ENCODE measurements at regions not wholly inside any gene's neighbourhood (a gene's known extent, or its start where the extent isn't known, plus 50 kb on each side); places are given as distances from the start of the nearest gene placed in this dataset.
A peak's percentile ranks its signal among the peaks of the same experiment; 100 is the strongest.

- Histone ChIP-seq H3K27me3 (no peaks in the 10 kb centered on the region), H3K36me3 (replicated peaks; ENCODE audit: insufficient read depth, low read depth) (no peaks in the 10 kb centered on the region), H3K4me2 (no peak overlapping the region), H3K27ac (no peak overlapping the region), H3K79me2 (no peaks in the 10 kb centered on the region), H2AFZ (no peak overlapping the region), H3K9me2 (replicated peaks; ENCODE audit: insufficient read depth) (no peaks in the 10 kb centered on the region), H3K9me3 (ENCODE audit: low read depth) (no peaks in the 10 kb centered on the region), H3K4me3 (no peak overlapping the region), H4K20me1 (ENCODE audit: insufficient read depth, poor library complexity, severe bottlenecking) (no peaks in the 10 kb centered on the region), H3K4me1 (ENCODE audit: insufficient read depth) (no peaks in the 10 kb centered on the region)
- WGBS (ENCODE audit: low lambda C conversion rate, missing lambda C conversion rate), result 96% methylated on average over 2 of the region's 2 CpGs
- no peak for DNase-seq (ENCODE audit: low spot score)
- no peak for TF ChIP-seq CTCF (IDR thresholded peaks at IDR 0.05; ENCODE audit: poor library complexity)
- TF ChIP-seq EZH2 (IDR thresholded peaks at IDR 0.05; ENCODE audit: borderline replicate concordance), result no peak
- TF ChIP-seq EZH2phosphoT487 (IDR thresholded peaks at IDR 0.05; ENCODE audit: low read depth, severe bottlenecking, unreplicated experiment), result no peak
These were observed 514.9 kb downstream of the SLITRK6 start for GRCh38 chr13:85284349-85284748.

DNA sequence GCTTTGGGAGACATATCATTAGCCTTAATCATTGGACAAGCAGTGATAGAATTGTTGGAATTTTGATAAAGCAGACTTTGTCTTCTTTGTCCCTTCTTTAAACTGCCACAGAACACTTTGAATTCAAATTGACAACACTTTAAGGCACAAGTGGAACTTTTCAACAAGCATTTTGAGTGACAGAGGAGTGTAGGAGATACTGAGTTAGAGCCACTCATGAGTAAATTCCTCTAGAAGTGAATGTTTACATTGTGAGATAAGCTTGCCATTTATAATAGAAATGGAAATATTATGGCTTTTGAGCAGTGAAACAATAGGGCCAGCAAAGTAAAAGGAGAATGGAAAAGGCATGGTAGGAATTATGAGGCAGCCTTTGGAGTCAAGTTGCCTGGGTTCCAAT lies 515.8 kb downstream of the SLITRK6 start:
- no peaks in the 10 kb centered on the region for H3K4me1 ChIP-seq (ENCODE audit: insufficient read depth)
- TF ChIP-seq EZH2phosphoT487 (IDR thresholded peaks at IDR 0.05; ENCODE audit: low read depth, severe bottlenecking, unreplicated experiment), result no peak
- no peak for TF ChIP-seq CTCF (IDR thresholded peaks at IDR 0.05; ENCODE audit: poor library complexity)
- TF ChIP-seq EZH2 (IDR thresholded peaks at IDR 0.05; ENCODE audit: borderline replicate concordance), result no peak
- H3K4me2 ChIP-seq, result no peak overlapping the region

DNA sequence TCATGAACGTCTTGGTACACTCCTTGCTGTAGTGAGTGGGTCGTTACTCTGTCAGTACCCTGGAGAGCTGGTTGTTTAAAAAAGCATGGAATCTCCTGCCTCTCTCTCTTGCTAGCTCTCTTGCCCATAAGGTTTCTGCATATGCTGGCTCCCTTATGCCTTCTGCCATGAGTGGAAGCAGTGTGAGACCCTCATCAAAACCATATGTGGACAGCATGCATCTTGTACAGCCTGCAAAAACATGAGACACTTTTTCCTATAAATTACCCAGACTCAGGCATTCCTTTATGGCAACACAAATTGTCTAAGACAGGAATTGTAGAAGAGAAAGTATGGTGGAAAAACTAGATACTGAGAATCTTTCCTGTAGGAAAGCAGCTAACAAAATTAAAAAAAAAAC lies 516.3 kb downstream of the SLITRK6 start:
- Histone ChIP-seq H3K79me2 (no peaks in the 10 kb centered on the region), H3K27me3 (no peaks in the 10 kb centered on the region), H2AFZ (no peak overlapping the region), H3K36me3 (replicated peaks; ENCODE audit: insufficient read depth, low read depth) (no peaks in the 10 kb centered on the region), H3K4me2 (no peak overlapping the region), H3K4me3 (no peak overlapping the region), H3K9me2 (replicated peaks; ENCODE audit: insufficient read depth) (no peaks in the 10 kb centered on the region), H3K9me3 (ENCODE audit: low read depth) (no peaks in the 10 kb centered on the region), H3K27ac (peak overlapping the region; percentile 48), H3K4me1 (ENCODE audit: insufficient read depth) (no peaks in the 10 kb centered on the region), H4K20me1 (ENCODE audit: insufficient read depth, poor library complexity, severe bottlenecking) (no peaks in the 10 kb centered on the region)
- 27% methylated on average over 2 of the region's 2 CpGs for WGBS (ENCODE audit: low lambda C conversion rate, missing lambda C conversion rate)
- DNase-seq (ENCODE audit: low spot score), result peak; percentile 8
- TF ChIP-seq CTCF (IDR thresholded peaks at IDR 0.05; ENCODE audit: poor library complexity) (no peak), EZH2phosphoT487 (IDR thresholded peaks at IDR 0.05; ENCODE audit: low read depth, severe bottlenecking, unreplicated experiment) (no peak), EZH2 (IDR thresholded peaks at IDR 0.05; ENCODE audit: borderline replicate concordance) (no peak)

More for the DNA sequence above, 515.8 kb downstream of the SLITRK6 start:
- no peak for DNase-seq (ENCODE audit: low spot score)
- no peak overlapping the region for H3K4me3 ChIP-seq
- H3K9me3 ChIP-seq (ENCODE audit: low read depth), result no peaks in the 10 kb centered on the region
- H3K27ac ChIP-seq, result peak overlapping the region; percentile 48
- no peaks in the 10 kb centered on the region for H3K36me3 ChIP-seq (replicated peaks; ENCODE audit: insufficient read depth, low read depth)
- no peaks in the 10 kb centered on the region for H3K27me3 ChIP-seq
- H4K20me1 ChIP-seq (ENCODE audit: insufficient read depth, poor library complexity, severe bottlenecking), result no peaks in the 10 kb centered on the region
- H3K9me2 ChIP-seq (replicated peaks; ENCODE audit: insufficient read depth), result no peaks in the 10 kb centered on the region
- H3K79me2 ChIP-seq, result no peaks in the 10 kb centered on the region
- no peak overlapping the region for H2AFZ ChIP-seq

- H2AFZ ChIP-seq, result peak overlapping the region; percentile 7
- 49% methylated on average over 2 of the region's 2 CpGs for WGBS (ENCODE audit: low lambda C conversion rate, missing lambda C conversion rate)
These were observed 520.4 kb downstream of the SLITRK6 start for GRCh38 chr13:85278851-85279250.

More at GRCh38 chr13:85278851-85279250, 520.4 kb downstream of the SLITRK6 start:
- TF ChIP-seq CTCF (IDR thresholded peaks at IDR 0.05; ENCODE audit: poor library complexity), result no peak
- TF ChIP-seq EZH2phosphoT487 (IDR thresholded peaks at IDR 0.05; ENCODE audit: low read depth, severe bottlenecking, unreplicated experiment), result no peak
- TF ChIP-seq EZH2 (IDR thresholded peaks at IDR 0.05; ENCODE audit: borderline replicate concordance), result no peak
- DNase-seq (ENCODE audit: low spot score), result no peak
- Histone ChIP-seq H3K4me3 (no peak overlapping the region), H3K27me3 (no peaks in the 10 kb centered on the region), H3K27ac (peak overlapping the region; percentile 56), H3K4me1 (ENCODE audit: insufficient read depth) (no peaks in the 10 kb centered on the region), H4K20me1 (ENCODE audit: insufficient read depth, poor library complexity, severe bottlenecking) (no peaks in the 10 kb centered on the region), H3K9me2 (replicated peaks; ENCODE audit: insufficient read depth) (no peaks in the 10 kb centered on the region), H3K36me3 (replicated peaks; ENCODE audit: insufficient read depth, low read depth) (no peaks in the 10 kb centered on the region), H3K9me3 (ENCODE audit: low read depth) (no peaks in the 10 kb centered on the region), H3K79me2 (no peaks in the 10 kb centered on the region), H3K4me2 (no peak overlapping the region)
